HUES6 (cell line): ENCODE measurements at regions not wholly inside any gene's neighbourhood (a gene's known extent, or its start where the extent isn't known, plus 50 kb on each side); places are given as distances from the start of the nearest gene placed in this dataset.

ENCODE experiments used
- H3K27ac ChIP-seq: 2 replicates; pipeline ENCODE4 v1.7.0; 2013; ENCODE audit warnings: low read depth, mild to moderate bottlenecking, low read length, inconsistent platforms
- H3K27me3 ChIP-seq: 2 replicates; pipeline ENCODE4 v1.6.1; 2013; ENCODE audit warnings: low read length; ENCODE audit not compliant: control insufficient read depth, insufficient read depth
- H3K36me3 ChIP-seq: 2 replicates; pipeline ENCODE4 v1.6.1; 2013; ENCODE audit warnings: low read length; ENCODE audit not compliant: control insufficient read depth, insufficient read depth
- H3K4me1 ChIP-seq: 2 replicates; pipeline ENCODE4 v1.6.1; 2013; ENCODE audit warnings: low read length; ENCODE audit not compliant: control insufficient read depth, insufficient read depth
- H3K4me3 ChIP-seq: 2 replicates; pipeline ENCODE4 v1.5.1; 2013; ENCODE audit warnings: low read depth, low read length
- H3K9ac ChIP-seq: one replicate; pipeline ENCODE4 v1.6.1; 2013; ENCODE audit warnings: mild to moderate bottlenecking, low read length
- H3K9me3 ChIP-seq: 2 replicates; pipeline ENCODE4 v1.6.1; 2013; ENCODE audit warnings: low read depth, low read length; ENCODE audit not compliant: control insufficient read depth, insufficient read depth

DNA sequence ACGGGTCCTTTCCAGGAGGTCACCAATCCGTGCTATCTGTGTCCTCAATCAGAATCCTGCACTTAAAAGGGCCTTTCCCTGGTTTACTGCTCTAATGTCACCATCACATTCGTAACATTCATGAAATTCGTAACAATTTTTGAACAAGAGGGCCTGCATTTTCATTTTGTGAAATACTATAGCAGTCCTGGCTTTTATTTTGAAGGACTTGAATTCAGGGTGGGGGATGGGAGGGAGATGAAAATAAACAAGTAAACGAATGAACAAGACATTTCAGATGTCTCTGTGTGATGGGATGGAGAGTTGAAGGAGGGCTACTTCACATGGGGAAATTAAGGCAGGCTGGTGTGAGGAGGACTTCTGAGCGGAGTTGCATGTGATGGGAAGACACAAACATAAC, 281.0 kb downstream of the TSHZ3 start:
- Histone ChIP-seq H3K9ac (no peak overlapping the region), H3K4me1 (no peaks in the 10 kb centered on the region), H3K4me3 (no peak overlapping the region), H3K27ac (no peak overlapping the region), H3K36me3 (no peaks in the 10 kb centered on the region), H3K9me3 (0 out of 2 replicates have a peak, but pooled peaks cover 3% of the 10 kb centered on the region), H3K27me3 (no peaks in the 10 kb centered on the region)

DNA sequence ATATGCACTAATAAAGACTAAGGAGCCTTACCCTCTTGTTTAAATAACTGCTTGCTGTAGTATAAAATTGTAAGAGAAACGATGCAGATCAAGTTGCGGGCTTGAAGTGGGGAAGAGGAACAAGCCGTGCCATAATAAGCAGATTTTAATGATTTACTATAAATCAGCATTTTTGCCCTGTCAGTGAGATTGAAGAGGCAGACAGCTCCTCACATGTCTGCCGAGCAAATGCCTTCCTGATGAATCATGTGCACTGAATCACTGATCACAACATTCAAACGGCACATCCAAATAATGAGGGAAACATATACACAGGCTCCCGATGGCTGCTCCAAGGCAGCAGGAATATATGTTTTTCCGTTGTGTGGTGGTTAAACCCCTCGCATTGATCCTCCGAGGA, 282.9 kb downstream of the TSHZ3 start:
- no peaks in the 10 kb centered on the region for H3K27me3 ChIP-seq

DNA sequence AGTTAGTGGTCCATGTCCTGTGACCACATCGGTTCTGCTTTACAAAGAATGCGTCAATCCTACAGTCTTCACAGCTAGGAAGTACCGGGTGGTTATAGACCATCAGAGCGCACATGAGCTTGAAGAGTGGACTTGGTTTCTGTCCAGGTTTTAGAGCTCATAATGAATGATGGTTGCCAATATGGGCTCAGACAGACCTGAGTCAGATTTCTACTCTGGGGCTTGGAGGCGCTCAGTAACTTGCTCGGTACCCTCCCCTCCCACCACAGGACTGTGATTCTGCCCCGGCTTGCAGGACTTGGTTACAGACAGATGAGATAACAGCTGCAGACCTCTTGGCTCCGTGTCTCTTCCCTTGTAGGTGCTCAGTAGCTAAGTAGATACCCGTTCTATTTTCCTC, 284.7 kb downstream of the TSHZ3 start:
- Histone ChIP-seq H3K4me3 (no peak overlapping the region), H3K9ac (no peak overlapping the region), H3K27me3 (no peaks in the 10 kb centered on the region), H3K4me1 (no peaks in the 10 kb centered on the region), H3K27ac (no peak overlapping the region), H3K36me3 (no peaks in the 10 kb centered on the region), H3K9me3 (peaks cover 11% of the 10 kb centered on the region)

More for the DNA sequence above, 282.9 kb downstream of the TSHZ3 start:
- no peaks in the 10 kb centered on the region for H3K4me1 ChIP-seq
- no peak overlapping the region for H3K27ac ChIP-seq
- no peaks in the 10 kb centered on the region for H3K36me3 ChIP-seq
- no peak overlapping the region for H3K9ac ChIP-seq
- H3K4me3 ChIP-seq = no peak overlapping the region
- H3K9me3 ChIP-seq = peaks cover 3% of the 10 kb centered on the region; the same call in 1 of the 2 replicates

DNA sequence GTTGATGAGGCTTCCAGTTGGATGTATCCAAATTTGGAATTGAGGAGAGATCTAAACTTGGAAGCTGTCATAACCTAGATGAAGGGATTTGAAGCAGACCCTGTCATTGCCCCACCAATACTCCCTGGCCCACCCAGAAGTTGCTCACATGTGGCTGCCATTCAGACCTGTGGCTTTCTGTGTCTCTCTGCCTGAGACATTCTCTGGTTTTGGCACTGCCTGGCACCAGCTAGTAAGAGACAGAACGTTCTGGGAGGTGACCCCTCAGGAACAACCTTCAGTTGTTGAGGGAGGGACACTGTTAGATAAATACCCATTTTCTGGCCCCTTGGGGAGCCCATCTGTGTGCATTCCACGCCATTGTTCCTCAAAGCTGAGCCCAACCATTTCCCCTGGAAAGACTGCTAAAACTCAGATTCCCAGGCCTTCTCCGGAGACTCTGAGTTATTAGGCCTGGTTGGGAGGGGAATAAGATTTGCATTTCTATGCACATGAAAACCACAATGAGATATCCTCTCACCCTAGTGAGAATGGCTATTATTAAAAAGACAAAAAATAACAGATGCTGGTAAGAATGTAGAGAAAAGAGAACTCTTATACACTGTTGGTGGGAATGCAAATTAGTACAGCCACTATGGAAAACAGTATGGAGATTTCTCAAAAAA, 290.4 kb downstream of the TSHZ3 start:
- no peak overlapping the region for H3K27ac ChIP-seq
- H3K27me3 ChIP-seq = no peaks in the 10 kb centered on the region
- H3K36me3 ChIP-seq = no peaks in the 10 kb centered on the region
- no peak overlapping the region for H3K9ac ChIP-seq
- peaks cover 8% of the 10 kb centered on the region for H3K9me3 ChIP-seq
- no peak overlapping the region for H3K4me3 ChIP-seq
- no peaks in the 10 kb centered on the region for H3K4me1 ChIP-seq

DNA sequence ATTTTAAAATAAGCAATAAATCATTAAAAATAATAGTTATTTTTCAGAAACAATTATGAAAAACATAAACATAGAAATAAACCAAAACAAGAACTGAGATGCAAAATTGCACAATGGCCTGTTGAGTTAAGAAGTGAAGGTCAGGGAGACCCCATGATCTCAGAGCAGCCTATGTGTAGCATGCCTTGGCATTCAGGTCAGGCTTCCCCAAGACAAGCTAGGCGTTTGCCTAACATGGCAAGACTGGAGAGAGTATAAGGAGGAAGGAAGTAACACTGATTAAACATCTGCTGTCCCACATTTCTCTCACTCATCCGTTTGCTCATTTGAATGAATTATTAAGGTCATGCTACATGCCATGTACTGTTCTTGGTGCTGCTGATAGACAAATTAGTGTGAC, 291.8 kb downstream of the TSHZ3 start:
- H3K36me3 ChIP-seq = no peaks in the 10 kb centered on the region
- peaks cover 8% of the 10 kb centered on the region for H3K9me3 ChIP-seq

DNA sequence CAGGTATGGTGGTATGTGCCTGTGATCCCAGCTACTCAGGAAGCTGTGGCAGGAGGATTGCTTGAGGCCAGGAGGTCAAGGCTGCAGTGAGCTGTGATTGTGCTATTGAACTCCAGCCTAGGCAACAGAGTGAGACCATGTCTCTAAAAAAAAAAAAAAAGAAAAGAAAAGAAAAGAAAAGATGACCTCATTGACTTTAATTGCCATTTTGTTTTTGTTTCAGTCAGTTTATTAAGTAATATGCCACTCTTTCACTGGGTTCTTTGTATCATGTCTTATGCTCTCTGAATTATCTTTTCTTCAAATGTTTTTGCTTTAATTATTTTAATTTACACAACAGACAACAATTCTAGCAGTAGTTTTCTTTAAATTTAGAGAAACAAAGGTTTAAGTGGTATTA, 293.8 kb downstream of the TSHZ3 start:
- H3K4me1 ChIP-seq = no peaks in the 10 kb centered on the region

More for the DNA sequence above, 291.8 kb downstream of the TSHZ3 start:
- Histone ChIP-seq H3K27me3 (no peaks in the 10 kb centered on the region), H3K4me1 (no peaks in the 10 kb centered on the region), H3K27ac (no peak overlapping the region), H3K4me3 (no peak overlapping the region), H3K9ac (no peak overlapping the region)

DNA sequence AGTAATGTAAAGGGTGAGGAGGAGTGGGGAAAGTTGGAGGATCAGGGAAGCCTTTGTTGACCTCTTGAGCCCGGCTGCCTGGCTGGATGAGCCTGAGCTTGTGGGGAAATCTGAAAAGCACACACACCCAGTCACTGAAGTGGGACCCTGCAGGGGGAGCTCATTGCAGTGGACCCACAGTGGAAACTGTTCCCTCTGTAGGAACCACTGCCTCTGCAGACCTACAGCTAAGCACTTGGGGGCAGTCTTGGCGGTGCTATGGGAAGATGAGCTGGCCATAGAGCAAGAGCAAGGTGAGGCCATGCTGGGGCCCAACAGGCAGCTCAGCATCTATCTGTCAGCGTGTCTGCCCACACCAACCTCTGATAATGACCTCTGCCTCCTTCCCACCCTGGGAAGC, 294.8 kb downstream of the TSHZ3 start:
- no peaks in the 10 kb centered on the region for H3K9me3 ChIP-seq
- no peaks in the 10 kb centered on the region for H3K27me3 ChIP-seq

More for the DNA sequence above, 293.8 kb downstream of the TSHZ3 start:
- Histone ChIP-seq H3K27ac (no peak overlapping the region), H3K27me3 (no peaks in the 10 kb centered on the region), H3K36me3 (no peaks in the 10 kb centered on the region), H3K9me3 (peaks cover 4% of the 10 kb centered on the region), H3K4me3 (no peak overlapping the region), H3K9ac (no peak overlapping the region)

DNA sequence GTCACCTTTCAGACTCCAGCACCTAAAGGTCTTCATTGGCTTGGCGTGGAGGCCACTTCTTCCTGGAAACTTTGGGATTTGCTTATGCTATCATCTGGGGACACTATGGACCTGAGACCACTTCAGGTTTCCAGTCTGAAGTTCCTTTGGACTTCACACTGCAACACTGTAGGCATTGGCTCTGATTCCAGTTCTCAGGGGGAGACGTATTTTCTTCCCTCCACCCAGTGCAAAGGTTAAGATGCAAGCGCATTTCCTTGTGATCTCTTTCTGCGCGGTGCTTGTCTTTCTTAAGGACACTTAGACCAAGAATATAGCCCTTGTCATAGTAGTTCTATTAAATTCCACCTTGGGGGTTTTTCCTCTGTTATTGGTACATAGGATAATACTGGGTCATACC, 299.8 kb downstream of the TSHZ3 start:
- Histone ChIP-seq H3K4me3 (no peak overlapping the region), H3K4me1 (no peaks in the 10 kb centered on the region), H3K36me3 (no peaks in the 10 kb centered on the region)

More for the DNA sequence above, 294.8 kb downstream of the TSHZ3 start:
- Histone ChIP-seq H3K4me1 (no peaks in the 10 kb centered on the region), H3K36me3 (no peaks in the 10 kb centered on the region), H3K27ac (no peak overlapping the region), H3K4me3 (no peak overlapping the region), H3K9ac (no peak overlapping the region)

DNA sequence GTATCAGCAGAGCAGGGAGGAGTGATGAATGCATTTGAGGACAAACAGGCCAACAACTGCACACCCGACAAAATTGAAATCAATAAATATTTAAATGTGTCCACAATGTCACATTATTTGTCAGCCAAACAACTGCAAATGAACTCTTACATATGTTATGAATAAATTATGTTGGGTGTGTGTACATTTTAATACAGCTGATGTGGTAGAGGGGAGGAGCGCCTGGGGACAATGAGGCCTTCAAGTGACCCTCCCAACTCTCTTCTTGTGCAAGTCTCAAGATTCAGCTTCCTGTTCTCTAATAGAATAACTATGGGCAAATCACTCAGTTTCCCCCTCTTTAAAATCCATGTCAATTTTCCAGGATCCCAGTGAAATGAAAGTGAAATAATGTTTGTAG, 303.2 kb downstream of the TSHZ3 start:
- Histone ChIP-seq H3K27me3 (no peaks in the 10 kb centered on the region), H3K9me3 (no peaks in the 10 kb centered on the region), H3K4me1 (no peaks in the 10 kb centered on the region), H3K36me3 (no peaks in the 10 kb centered on the region), H3K27ac (no peak overlapping the region), H3K9ac (no peak overlapping the region), H3K4me3 (no peak overlapping the region)

More for the DNA sequence above, 299.8 kb downstream of the TSHZ3 start:
- H3K9me3 ChIP-seq = no peaks in the 10 kb centered on the region
- no peaks in the 10 kb centered on the region for H3K27me3 ChIP-seq
- H3K9ac ChIP-seq = no peak overlapping the region
- H3K27ac ChIP-seq = no peak overlapping the region

DNA sequence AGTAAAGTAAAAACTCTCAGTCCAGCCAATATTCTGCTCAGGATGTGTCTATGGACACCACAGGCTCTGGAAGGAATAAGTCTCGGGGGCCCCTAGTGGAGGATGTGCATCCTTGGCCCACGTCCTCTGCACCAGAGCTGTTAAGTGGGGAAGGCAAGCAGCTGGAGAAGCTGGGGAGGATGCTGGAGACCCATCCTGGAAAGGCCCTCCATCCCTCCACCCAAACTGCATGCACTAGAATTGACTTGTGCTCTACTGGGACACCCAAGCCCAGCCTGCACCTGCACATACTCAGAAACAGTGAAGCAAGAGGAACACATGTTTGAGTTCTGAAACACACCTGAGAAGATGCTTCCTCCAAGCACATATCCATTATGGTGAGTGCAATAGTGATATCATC, 307.8 kb downstream of the TSHZ3 start:
- Histone ChIP-seq H3K36me3 (no peaks in the 10 kb centered on the region), H3K27ac (no peak overlapping the region), H3K9me3 (no peaks in the 10 kb centered on the region), H3K4me3 (no peak overlapping the region), H3K27me3 (no peaks in the 10 kb centered on the region), H3K4me1 (no peaks in the 10 kb centered on the region), H3K9ac (no peak overlapping the region)

DNA sequence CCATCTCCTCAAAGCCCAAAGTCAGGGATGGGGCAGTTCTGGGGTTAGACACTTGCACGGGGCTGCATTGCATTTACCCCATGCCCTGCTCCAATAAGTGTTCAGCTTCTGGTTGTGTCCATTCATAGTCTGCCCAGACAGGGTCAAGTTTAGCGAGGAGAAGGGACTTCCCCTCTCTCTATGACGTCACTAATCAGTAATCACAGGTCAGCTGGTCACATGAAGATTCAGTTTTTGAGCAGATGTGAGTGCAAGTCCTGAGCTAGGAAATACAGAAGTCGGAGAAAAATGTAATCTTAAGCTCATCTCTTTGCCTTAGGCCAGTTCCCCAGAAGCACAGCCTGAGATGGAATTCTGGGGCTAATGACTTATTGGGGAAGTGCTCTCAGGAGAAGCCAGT, 310.1 kb downstream of the TSHZ3 start:
- Histone ChIP-seq H3K4me3 (no peak overlapping the region), H3K27ac (no peak overlapping the region), H3K9me3 (no peaks in the 10 kb centered on the region), H3K27me3 (no peaks in the 10 kb centered on the region), H3K9ac (no peak overlapping the region), H3K4me1 (no peaks in the 10 kb centered on the region), H3K36me3 (no peaks in the 10 kb centered on the region)
